ENCODE measurements at regions not wholly inside any gene's neighbourhood (a gene's known extent, or its start where the extent isn't known, plus 50 kb on each side); places are given as distances from the start of the nearest gene placed in this dataset.

GRCh38 chr15:93249623-93250022, 160.6 kb upstream of the RGMA start:
- TF ChIP-seq CTCF (IDR thresholded peaks at IDR 0.05) (no peak), GABPB1 (CRISPR knock-in tag; IDR thresholded peaks at IDR 0.05) (no peak), FOXP1 (CRISPR knock-in tag; IDR thresholded peaks at IDR 0.05; ENCODE audit: borderline replicate concordance) (no peak), ZNF138 (CRISPR knock-in tag; conservative IDR thresholded peaks at IDR 0.05) (no peak), SP1 (CRISPR knock-in tag; conservative IDR thresholded peaks at IDR 0.05) (no peak), FOXK1 (CRISPR knock-in tag; IDR thresholded peaks at IDR 0.05) (no peak), USF1 (CRISPR knock-in tag; IDR thresholded peaks at IDR 0.05) (no peak), ZNF121 (CRISPR knock-in tag; IDR thresholded peaks at IDR 0.05) (no peak)
- TF ChIP-seq, protein P1, sequence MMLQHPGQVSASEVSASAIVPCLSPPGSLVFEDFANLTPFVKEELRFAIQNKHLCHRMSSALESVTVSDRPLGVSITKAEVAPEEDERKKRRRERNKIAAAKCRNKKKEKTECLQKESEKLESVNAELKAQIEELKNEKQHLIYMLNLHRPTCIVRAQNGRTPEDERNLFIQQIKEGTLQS (CRISPR knock-in tag; conservative IDR thresholded peaks at IDR 0.05): no peak
- TF ChIP-seq, protein P2, sequence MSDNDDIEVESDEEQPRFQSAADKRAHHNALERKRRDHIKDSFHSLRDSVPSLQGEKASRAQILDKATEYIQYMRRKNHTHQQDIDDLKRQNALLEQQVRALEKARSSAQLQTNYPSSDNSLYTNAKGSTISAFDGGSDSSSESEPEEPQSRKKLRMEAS (CRISPR knock-in tag; IDR thresholded peaks at IDR 0.05): no peak
